GM23338 (cell line): ENCODE measurements at regions not wholly inside any gene's neighbourhood (a gene's known extent, or its start where the extent isn't known, plus 50 kb on each side); places are given as distances from the start of the nearest gene placed in this dataset.

ENCODE experiments used
- CREB1 ChIP-seq: fragments of 250-450 bp; sonication (Bioruptor Pico); IDR thresholded peaks from 2 replicates; pipeline ENCODE4 v1.5.0; 2020; ENCODE audit warnings: low read depth, mild to moderate bottlenecking, moderate library complexity
- ETS1 ChIP-seq: IDR thresholded peaks from 2 replicates; pipeline ENCODE4 v1.6.1; 2016; ENCODE audit warnings: antibody characterized with exemption
- EZH2phosphoT487 ChIP-seq: fragments of 200-600 bp; sonication (generic); IDR thresholded peaks from one replicate; pipeline ENCODE4 v1.8.1; 2018; ENCODE audit warnings: antibody characterized with exemption; ENCODE audit not compliant: unreplicated experiment
- JUNB ChIP-seq: IDR thresholded peaks from one replicate; pipeline ENCODE4 v1.6.1; 2016; ENCODE audit warnings: antibody characterized with exemption; ENCODE audit not compliant: unreplicated experiment
- POLR2AphosphoS5 ChIP-seq: IDR thresholded peaks from 2 replicates; pipeline ENCODE4 v1.6.1; 2016; ENCODE audit warnings: antibody characterized with exemption, low read depth
- ZNF331 ChIP-seq: fragments of 250-450 bp; sonication (Bioruptor Pico); IDR thresholded peaks from 2 replicates; pipeline ENCODE4 v1.5.0; 2020; ENCODE audit warnings: low read depth, mild to moderate bottlenecking, moderate library complexity
- TF ChIP-seq, protein P1 (sequence below), 2 experiments: fragments of 200-600 bp in 1 of 2; sonication (generic) in 1 of 2; conservative IDR thresholded peaks; 2 replicates each; pipeline versions ENCODE4 v1.5.1 to v1.6.1; 2016 to 2017; ENCODE audit warnings: antibody characterized with exemption in 2 of 2, low read depth in 2 of 2, mild to moderate bottlenecking in 2 of 2, moderate library complexity in 1 of 2
- TF ChIP-seq, protein P2 (sequence below): IDR thresholded peaks from one replicate; pipeline ENCODE4 v1.6.1; 2018; ENCODE audit warnings: antibody characterized with exemption; ENCODE audit not compliant: unreplicated experiment

- TF ChIP-seq POLR2AphosphoS5 (no peak), ETS1 (no peak), EZH2phosphoT487 (no peak), ZNF331 (CRISPR knock-in tag) (no peak), CREB1 (CRISPR knock-in tag) (no peak), JUNB (no peak)
- TF ChIP-seq, protein P1, sequence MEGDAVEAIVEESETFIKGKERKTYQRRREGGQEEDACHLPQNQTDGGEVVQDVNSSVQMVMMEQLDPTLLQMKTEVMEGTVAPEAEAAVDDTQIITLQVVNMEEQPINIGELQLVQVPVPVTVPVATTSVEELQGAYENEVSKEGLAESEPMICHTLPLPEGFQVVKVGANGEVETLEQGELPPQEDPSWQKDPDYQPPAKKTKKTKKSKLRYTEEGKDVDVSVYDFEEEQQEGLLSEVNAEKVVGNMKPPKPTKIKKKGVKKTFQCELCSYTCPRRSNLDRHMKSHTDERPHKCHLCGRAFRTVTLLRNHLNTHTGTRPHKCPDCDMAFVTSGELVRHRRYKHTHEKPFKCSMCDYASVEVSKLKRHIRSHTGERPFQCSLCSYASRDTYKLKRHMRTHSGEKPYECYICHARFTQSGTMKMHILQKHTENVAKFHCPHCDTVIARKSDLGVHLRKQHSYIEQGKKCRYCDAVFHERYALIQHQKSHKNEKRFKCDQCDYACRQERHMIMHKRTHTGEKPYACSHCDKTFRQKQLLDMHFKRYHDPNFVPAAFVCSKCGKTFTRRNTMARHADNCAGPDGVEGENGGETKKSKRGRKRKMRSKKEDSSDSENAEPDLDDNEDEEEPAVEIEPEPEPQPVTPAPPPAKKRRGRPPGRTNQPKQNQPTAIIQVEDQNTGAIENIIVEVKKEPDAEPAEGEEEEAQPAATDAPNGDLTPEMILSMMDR (conservative IDR thresholded peaks at IDR 0.05; ENCODE audit: low read depth in 2 of 2) = no peak
- TF ChIP-seq, protein P2, sequence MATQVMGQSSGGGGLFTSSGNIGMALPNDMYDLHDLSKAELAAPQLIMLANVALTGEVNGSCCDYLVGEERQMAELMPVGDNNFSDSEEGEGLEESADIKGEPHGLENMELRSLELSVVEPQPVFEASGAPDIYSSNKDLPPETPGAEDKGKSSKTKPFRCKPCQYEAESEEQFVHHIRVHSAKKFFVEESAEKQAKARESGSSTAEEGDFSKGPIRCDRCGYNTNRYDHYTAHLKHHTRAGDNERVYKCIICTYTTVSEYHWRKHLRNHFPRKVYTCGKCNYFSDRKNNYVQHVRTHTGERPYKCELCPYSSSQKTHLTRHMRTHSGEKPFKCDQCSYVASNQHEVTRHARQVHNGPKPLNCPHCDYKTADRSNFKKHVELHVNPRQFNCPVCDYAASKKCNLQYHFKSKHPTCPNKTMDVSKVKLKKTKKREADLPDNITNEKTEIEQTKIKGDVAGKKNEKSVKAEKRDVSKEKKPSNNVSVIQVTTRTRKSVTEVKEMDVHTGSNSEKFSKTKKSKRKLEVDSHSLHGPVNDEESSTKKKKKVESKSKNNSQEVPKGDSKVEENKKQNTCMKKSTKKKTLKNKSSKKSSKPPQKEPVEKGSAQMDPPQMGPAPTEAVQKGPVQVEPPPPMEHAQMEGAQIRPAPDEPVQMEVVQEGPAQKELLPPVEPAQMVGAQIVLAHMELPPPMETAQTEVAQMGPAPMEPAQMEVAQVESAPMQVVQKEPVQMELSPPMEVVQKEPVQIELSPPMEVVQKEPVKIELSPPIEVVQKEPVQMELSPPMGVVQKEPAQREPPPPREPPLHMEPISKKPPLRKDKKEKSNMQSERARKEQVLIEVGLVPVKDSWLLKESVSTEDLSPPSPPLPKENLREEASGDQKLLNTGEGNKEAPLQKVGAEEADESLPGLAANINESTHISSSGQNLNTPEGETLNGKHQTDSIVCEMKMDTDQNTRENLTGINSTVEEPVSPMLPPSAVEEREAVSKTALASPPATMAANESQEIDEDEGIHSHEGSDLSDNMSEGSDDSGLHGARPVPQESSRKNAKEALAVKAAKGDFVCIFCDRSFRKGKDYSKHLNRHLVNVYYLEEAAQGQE = no peak
These were observed 248.4 kb upstream of the HSF2 start for GRCh38 chr6:122151066-122151465.
